NCI-H1436 (cell line): ENCODE measurements at regions not wholly inside any gene's neighbourhood (a gene's known extent, or its start where the extent isn't known, plus 50 kb on each side); places are given as distances from the start of the nearest gene placed in this dataset.

Source experiments
- DNase-seq: peaks from one replicate; lab custom pipeline; 2025; lab: John Stamatoyannopoulos, UW

DNA sequence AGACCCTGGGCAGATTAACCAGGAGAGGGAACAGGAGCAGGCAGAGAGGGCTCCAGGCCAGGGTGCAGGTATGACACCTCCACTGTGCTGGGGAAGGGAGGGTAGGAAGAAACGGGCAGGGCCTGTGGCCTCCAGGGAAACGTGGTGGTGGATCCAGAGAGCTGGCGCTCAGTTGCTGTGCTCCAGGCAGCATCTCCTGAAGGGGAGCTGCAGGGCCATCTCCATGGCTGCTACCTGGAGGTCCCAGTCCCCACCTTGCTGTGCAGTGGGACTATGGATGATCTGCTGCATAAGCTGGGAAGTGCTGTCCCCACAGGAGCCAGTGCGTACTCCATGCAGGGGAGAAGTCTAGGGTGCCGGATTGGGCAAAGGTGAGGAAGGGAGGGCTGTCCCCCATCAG lies 125.9 kb upstream of the RUNX3 start:
- DNase-seq = no peak

DNA sequence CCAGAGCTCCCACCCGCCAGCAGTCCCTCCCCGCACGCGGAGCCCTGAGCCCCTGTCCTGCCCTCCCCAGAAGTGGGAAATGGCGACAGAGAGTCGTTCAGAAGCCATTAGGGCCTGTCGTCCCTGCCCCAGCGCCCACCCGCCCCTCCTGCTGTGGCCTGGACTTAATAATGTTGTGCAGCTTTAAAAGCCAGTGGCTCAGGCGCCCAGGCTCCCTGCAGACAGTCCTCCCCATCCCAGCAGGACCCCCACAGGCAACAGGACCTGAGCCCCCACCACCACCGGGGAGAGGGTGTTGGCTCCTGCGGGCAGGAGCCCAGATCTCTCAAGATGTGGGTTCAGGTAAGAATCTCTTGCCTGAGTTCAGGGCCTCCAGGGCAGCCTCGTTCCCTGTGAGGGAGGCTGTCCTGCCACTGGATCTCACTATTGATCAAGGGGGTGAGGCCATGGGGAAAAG lies 125.3 kb upstream of the RUNX3 start:
- no peak for DNase-seq

DNA sequence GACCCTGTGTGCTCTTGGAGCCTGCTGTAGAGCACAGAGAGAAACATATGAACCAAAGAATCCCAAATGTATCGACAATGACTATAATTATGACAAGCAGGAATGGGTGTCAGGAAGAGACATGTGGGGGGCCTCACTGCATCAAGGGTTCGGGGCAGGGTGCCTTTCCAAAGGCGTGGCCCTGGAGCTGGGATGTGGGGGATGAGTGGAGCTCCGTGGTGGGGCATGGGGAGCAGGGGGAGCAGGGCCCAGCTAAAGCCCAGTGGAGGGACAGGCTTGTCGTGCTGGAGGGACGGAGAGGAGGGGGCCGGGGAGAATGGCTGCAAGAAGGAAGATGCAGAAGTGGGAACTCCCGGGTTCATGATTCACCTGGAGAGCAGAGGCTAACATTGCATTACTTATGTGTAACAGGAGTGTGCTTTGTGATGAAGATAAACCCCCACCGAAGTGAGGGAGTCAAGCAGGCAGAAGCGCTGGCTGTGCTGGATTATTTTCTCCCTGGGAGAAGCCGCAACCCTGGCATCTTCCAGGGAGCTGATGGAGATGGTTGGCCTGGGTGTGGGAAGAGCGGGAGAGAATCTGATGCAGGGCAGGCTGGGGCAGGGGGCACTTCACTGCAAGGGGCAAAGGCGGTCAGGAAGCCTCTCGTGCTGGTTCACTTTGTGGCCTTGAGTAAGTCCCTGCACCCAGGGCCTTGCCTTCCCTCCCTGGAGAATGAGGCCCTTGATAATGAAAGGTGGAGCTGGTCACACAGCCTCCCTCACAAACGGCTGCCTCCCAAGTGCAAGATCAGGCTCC lies 124.6 kb upstream of the RUNX3 start:
- DNase-seq = no peak

DNA sequence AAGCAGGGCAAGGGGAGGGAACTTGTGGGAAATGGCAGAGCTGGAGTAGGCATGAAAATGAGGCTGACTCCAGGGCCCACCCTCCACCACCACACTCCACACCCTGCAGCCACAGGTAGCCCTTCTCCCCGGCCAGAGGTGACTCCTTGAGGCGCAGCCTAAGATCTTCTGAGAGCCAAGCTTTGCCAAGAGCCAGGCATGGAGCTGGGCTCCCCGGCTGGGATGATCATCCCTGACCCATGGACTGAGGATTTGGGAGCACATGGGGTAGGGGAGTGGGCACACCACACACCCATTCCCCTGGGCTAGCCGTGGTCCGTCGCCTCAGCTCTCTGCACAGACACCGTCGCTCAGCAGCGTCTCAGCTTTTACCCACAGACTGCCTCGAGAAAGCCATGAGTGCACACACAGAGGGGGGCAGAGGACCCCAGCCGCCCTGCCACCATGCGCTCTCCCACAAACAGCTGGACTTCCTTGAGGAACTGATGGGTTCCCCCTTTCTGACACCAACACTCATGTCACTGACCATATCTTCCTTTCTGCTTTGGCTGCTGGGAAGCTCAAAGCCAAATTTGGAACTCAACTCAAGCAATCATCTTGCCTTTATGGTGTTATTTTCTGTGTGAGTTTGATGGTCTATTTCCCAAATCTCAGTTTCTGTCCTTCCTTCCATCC lies 123.6 kb upstream of the RUNX3 start:
- DNase-seq = no peak

DNA sequence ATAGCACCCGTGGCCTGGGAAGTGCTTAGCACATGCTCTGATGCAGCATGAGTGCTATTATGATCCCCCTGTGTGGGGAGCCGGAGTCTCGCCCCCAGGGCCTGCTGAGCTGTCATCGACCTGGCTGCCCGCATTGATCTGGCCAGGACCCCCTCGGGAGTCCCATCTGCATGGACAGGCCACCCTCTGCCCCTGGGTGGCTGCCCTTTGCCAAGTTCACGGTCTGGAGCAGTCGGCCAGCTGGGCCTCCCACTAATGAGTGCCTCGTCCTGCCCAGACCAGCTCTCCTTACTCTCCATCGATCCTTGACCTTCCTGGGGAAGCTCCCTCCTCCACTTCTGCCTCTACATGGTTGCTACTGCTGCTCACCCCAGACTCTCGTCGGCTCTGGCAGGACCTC lies 121.8 kb upstream of the RUNX3 start:
- no peak for DNase-seq

DNA sequence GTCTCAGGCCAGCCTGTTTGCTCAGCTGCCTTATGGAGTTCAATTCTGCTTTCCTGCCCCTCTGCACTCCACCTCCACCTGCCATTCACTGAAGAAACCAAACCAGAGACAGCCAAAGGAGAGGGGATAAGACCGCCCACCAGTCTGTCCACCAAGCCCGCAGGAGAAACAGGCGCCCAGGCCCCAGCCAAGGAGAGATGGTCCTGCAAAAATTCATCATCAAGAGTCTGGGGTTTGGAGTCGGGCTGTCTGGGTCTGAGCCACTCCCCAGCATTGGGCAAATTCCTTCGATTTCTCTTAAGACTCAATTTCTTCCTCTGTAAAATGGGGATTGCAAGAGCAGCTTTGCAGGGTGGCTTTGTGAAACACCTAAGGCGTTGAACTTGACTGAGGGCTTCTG lies 121.4 kb upstream of the RUNX3 start:
- no peak for DNase-seq

DNA sequence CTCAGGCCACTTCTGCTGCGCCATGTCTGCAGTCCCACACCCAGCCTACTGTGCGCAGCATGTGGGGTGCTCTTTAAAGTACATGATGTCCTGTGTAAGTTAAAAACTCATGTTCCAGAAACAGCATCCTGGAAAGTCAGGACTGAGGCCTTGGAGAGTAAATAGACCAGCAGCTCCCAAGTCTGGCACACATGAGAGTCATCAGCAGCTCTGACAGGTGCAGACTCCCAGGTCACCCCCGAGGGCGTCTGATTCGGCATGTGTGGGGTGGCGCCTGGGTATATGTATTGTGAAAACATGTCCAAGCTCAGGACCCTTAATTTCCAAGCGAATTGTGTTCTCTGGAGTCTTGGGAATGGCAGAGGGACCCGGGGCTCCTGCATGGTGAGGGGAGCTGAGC lies 120.1 kb upstream of the RUNX3 start:
- no peak for DNase-seq

DNA sequence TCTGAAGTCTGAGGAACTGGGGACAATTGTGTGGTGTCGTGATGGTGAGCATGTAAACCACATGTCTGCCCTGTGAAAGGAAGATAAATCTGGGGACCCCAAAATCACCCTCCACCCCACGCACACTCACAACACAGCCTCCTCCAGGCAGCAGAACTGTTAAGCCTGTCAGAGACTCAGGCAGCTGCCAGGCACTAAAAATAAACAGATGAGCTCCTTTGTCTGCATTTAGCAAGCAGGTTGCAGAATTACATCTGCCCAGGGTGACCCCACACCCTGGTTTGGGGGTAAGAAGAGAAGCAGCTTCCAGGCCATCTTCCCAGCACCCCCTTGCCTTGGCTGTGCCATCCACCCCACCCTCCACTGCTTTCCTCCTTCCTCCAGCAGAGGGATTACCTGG lies 119.1 kb upstream of the RUNX3 start:
- no peak for DNase-seq

DNA sequence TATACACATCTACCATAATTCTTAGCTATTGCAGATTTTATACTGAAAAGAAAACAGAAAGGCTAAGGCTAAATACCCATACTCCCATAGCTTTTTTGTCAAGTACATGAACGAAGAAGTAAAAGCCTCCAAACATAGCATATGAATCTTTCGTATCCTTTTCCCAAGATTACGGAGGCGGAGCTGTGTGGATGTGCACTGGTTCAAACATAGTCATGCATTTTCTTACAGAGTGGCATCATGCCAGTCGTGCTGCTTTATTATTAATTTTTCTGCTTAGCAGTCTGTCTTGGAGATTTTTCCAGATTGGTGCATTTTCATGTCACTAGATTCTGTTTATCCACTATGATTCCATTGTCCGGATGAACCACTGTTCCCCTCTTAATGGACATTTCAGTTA lies 118.7 kb upstream of the RUNX3 start:
- DNase-seq = no peak

DNA sequence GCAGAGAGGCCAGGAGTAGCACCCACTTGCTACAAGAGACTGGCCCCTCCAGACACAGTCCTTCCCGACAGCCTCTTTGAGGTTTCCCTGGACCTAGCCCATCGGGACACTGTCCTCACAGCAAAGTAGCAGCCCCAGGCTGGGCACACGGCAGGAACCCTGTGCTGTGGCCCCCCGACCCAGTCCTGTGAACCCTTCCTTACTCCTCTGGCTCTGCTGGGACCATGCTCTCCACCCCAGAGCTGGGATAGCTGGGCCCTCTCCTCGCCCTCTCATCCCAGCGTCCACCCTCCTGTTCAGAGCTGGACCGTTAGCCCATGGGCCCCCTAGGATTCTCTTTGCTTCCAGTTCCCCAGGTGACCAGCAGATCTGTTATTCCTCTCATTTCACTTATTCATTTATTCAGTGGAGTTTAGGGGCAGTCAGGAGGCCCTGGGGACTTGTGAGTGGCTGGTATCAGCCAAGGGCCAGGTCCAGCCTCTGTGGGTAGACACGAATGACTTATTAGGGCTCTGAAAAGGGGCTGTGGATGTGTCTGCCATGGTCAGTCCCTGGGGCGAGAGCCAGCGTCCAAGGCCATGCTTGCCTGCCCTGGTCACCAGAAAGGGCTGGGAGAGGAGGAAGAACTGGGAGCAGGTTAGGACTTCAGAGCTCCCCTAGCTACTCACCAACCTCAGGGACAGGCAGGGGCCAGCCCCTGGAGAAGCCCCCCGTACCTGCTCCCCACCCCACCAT lies 117.6 kb upstream of the RUNX3 start:
- DNase-seq = no peak

DNA sequence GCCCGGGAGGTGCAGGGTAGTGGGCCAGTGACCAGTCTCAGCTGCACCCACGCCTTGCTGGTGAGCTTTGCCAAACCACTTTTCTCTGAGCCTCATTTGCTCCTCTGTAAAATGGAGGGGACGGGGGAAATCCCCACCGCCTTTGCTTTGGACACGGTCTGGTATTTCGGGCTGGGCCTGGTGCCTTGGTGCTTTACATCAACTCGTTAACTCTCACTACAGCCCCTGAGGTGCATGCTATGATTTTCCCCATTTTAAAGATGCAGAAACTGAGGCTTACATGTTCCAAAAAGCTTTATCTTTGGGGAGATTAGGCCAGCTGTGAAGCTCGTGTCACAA lies 116.1 kb upstream of the RUNX3 start:
- DNase-seq = no peak

DNA sequence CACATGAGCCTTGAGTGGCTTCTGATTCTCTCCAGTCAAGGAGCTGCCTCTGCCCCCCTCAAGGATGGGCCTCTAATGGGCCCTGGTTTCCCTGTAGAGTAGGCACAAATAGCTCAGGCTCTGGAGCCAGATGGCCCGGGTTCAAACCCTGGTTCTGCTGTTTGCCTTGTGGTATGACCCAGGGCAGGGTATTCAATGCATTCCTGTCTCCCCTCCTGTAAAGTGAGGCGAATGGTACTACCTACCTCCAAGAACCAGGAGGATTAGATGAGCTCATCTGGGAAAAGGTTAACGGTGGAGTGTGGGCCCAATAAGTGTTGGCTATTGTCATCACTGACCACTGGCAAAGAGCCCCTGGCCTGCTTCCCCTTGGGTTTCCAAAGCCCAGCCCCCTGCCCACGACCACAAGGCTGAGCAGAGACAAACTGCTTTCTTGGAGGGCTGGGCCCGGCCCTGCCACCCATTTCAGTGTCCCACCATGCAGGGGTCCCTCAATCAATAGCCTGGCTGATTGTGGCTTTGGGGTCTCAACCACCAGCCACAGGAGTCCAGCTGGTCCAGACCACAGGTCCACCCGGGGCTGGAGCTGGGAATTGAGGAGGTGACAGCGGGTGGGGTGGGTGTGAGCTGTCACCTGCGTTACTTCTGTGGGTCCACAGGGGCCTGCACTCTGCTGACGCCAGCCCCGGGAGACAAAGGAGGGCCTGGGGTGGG lies 115.6 kb upstream of the RUNX3 start:
- no peak for DNase-seq

DNA sequence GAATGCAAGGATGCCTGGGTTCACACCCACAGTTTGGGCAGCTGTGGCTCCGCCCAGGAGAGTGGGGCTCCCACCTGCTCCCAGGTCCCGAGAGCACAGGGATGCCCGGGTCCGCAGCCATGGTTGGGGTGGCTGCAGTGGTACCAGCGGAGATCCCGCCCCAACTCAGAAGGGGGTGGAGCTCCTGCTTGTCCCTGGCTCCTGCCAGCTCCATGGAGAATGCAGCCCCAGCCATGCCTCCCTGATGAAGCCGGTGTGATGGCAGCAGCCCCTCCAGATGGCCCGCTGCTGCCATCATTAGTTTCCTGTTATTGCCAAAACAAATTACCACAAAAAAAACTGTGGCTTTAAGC lies 113.1 kb upstream of the RUNX3 start:
- DNase-seq = no peak

DNA sequence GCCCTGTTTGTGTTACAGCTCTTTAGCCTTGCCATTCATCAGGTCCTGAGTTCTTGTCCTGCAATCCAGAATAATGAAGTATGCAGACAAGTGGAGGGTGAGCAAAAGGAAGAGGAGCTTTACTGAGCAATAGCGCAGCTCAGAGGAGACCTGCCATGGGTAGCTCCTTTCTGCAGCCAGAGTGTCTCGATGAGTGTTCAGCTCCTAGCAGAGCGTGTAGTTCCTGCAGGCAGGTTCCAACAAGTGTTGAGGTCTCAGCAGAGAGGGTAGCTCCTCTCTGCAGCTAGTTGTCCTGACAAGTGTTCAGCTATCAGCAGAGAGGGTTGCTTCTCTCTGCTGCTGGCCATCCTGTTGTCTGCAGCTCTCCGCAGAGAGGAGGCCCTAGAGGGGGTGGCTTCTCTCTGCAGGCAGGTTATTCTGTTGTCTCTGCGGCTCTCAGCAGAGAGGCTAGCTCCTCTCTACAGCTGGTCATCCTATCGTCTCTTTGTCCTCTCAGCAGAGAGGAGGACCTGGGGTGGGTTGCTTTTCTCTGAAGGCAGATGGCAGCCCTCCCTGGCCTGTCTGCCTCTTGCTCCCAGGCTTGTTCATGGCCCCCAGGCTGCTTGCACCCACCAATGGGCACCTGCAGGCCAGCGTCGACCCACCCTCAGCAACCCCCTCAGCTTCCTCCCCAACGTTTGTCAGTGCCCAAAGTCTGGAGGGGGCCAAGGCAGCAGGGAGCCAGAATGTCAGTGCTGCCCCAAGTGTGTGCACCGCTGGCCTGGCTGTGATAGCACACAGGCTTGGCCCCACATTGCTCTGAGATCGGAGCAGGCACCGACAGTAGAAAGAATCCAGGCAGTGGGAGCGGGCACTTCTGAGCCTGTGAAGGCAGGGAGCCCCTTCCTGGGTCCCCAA lies 112.5 kb upstream of the RUNX3 start:
- no peak for DNase-seq

DNA sequence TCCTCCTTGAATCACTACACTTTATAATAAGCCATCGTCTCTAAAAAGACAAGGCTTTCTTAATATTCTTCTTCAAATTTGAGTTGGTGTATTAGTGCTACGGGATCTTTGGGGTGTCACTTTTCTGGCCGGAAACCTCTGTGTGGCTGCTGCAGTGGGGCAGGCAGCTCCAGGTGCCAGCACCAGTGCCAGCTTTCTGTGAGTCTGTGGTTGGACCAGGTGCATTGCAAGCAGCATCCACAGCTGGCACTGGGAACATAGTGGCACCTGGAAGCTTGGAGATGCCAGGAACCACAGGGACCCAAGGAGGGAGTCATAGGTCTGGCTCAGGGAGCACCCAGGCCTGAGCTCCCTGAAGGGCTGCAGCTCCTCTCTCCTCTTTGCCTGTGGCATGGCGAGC lies 111.8 kb upstream of the RUNX3 start:
- no peak for DNase-seq

DNA sequence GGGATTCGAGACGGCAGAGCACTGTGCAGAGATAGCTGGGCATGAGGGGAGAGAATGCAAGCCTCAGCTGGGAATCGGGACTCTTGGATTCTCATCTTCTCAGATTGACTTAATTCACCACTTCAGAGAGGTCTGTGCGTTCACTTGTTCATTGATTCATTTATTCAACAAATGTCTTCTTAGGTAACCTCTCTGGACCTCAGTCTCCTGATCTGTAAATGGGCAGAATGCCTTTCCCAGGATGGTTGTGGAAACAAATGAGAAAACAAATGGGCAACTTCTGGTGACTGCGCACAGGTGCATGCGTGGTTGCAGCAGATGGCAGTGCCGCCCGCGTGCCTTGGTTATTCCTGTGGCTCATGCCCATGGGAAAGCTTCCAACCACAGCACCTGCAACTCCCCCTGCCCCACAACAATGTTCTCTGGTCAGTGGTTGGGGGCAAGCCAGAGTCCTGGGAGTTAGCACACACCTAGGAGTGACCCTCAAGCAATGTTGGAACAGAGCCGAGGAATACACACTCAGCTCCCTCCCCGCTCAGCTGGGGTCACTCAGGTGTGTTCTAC lies 110.1 kb upstream of the RUNX3 start:
- no peak for DNase-seq

DNA sequence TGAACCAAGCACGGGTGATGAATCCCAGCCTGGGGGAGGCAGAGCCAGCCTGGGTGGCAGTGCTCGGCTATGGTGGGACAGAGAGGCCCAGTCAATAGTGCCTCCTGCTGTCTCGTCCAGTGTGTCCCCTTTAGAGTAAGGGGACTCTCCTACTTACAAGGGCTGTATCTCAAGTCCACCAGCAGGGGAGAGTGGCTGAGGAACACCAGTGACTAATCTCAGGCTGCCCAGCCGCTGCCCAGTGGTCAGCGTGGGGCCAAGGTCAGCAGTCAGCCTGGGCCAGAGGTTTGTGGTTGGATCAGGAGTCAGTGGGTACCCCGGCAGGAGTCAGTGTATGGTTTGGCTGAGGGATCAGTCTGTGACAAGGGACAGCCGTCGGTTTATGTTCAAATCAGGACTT lies 109.2 kb upstream of the RUNX3 start:
- DNase-seq = no peak

DNA sequence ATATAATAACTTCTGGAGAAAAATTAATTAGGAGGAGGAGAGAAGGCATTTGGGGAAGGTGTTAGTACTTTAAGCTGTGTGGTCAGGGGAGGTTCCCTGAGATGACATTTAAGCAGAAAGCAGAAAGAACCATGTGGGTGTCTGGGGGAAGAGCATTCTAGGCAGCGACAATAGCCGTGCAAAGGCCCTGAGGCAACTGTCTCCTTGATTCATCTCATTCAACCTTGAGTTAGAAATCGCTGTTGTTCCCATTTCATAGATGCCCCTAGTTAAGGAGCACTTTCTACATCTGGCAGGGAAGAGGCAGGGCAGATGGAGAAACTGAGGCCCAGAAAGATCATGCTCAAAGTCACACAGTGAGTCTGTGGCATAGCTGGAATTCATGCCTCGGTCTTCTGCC lies 108.6 kb upstream of the RUNX3 start:
- no peak for DNase-seq

DNA sequence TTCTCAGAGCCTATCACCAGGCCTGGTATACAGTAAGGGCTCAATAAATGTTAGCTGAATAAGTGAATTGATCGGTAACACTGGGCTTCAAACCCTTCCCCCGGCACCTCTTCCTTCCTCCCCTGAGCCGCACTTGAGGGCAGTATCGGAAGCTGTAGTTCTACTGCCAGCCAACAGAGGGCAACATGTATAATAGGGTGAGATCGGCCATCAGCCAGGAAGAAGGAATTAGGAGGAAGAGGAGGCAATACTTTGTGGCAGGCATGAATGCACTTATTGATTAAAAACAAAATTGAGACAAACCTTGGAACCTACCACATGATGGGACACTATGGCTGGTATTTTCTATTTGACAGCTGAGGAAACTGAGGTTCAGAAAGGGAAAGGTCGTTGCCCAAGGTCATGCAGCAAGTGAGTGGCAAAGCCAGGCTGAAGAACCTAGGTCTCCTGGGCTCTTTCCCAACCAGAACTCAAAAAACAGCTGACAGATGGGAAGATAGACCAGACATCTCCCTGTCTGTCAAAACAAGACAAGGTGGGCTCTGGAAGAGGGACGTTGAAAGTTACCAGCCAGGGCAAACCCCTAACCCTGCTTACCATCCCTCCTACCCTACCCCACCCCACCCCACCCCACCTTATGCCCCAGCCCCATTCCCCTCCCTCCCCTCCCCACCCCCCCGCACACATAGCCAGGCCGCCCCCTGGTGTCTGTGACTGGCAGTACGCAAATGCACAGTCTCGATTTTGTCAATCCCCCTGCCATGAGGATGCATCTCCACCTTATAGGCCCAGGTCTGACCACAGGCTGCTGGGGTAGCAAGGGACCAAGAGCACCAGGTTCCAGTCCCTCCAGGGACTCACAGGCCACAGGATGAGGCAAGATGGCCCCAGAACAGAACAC lies 107.3 kb upstream of the RUNX3 start:
- no peak for DNase-seq

DNA sequence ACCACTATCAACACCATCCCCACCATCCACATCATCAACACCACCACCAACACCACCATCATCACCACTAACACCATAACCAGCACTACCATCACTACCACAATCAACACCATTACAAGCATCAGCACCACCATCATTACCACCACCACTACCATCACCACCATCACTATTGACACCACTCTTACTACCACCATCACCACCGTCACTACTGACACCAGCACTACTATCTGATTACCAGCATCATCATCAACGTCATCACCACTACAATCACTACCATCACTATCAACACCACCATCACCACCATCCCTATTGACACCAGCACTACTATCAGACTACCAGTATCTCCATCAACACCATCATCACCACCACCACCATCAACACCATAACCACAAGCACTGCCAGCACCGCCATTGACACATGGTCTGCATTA lies 106.1 kb upstream of the RUNX3 start:
- no peak for DNase-seq
